ENCODE measurements at regions not wholly inside any gene's neighbourhood (a gene's known extent, or its start where the extent isn't known, plus 50 kb on each side); places are given as distances from the start of the nearest gene placed in this dataset.

DNA sequence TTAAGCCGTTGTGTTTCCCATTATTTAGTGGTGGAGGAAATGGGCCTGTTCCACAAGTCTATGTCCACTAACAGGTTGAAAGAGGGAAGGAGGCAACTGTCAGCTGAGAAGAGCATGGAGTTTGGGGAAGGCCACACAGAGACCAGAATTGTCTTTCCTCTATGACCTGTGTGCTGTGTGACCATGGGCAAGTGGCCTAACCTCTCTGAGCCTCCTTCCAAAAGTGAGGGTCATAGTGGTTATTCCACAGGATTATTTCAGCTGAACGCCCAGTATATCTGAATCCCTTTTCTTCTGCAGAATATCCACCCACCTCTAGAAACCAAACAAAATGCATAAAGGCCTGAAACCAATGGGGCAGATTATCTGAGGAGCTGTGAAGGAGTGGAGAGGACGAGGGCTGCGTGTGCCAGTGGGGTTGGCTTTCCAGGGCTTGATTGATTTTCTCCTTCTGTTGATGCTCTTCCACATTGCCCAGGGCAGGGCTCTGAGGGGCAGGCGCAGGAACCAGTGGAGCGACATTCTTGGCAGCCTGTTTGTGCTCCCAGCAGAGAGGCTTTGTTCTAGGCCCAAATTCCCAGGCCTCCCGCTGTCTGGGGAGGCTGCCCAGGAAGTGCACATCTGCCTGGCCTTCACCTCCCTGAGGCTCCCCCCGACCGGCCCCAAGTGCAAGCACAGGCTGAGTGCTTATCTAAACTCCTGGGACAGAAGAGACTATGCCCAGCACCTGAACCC is 452.7 kb downstream of the BCL11B start (continued):
- TF ChIP-seq, protein P1, sequence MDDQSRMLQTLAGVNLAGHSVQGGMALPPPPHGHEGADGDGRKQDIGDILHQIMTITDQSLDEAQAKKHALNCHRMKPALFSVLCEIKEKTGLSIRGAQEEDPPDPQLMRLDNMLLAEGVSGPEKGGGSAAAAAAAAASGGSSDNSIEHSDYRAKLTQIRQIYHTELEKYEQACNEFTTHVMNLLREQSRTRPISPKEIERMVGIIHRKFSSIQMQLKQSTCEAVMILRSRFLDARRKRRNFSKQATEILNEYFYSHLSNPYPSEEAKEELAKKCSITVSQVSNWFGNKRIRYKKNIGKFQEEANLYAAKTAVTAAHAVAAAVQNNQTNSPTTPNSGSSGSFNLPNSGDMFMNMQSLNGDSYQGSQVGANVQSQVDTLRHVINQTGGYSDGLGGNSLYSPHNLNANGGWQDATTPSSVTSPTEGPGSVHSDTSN (IDR thresholded peaks at IDR 0.05): no peak

DNA sequence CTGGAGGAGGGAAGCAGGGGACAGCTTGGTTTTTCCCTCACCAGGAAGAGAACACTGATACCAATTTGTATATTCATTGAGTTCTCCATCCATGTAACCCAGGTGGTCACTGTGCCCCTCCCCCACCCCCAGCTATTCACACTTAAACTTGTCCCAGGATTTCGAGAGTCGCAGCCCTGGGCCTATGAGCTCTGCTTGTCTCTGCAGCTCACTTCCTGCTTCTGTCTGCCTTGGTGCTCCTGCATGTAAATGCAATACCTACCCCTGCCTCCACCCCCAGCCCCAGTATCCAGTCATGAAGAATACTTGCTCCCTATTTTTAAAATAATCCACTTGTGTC is 452.2 kb downstream of the BCL11B start:
- WGBS (ENCODE audit: low lambda C conversion rate): 44% methylated on average over 2 of the region's 2 CpGs
- no peaks in the 10 kb centered on the region for H3K79me2 ChIP-seq (ENCODE audit: insufficient read depth)
- CTCF ChIA-PET: no interaction called here

DNA sequence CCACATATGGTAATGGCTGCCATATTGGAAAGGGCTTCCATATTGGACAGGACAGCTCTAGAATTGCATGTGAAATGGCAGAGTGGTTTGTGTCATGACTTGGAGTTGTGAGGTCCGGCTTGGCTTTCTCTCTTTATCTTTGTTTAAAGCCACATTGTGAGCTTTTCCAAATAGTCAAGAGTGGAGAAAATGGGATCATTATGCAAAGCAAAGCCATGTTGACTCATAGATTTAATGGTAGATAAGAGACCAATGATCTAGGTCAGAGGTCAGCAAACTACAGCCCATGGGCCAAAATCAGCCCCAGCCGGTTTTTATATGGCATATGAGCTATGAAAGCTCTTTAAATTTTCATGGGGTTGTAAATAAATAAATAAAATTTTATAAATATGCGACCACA is 449.1 kb downstream of the BCL11B start:
- Histone ChIP-seq H3K4me3 (ENCODE audit: low read depth in 2 of 2, low read length in 1 of 2) (no peak overlapping the region), H3K27me3 (ENCODE audit: insufficient read depth) (no peaks in the 10 kb centered on the region), H3K27ac (ENCODE audit: low read depth in 2 of 2, low read length in 1 of 2) (no peak overlapping the region), H3K36me3 (replicated peaks in 1 of 2; ENCODE audit: control insufficient read depth in 1 of 2, insufficient read depth in 2 of 2, low read length in 1 of 2) (no peaks in the 10 kb centered on the region), H3K9ac (no peak overlapping the region), H3F3A (replicated peaks; ENCODE audit: insufficient read depth) (no peaks in the 10 kb centered on the region), H2AFZ (ENCODE audit: low read depth) (no peak overlapping the region), H3K4me2 (no peak overlapping the region), H3K4me1 (ENCODE audit: control insufficient read depth in 1 of 2, insufficient read depth in 2 of 2, low read depth in 1 of 2, low read length in 1 of 2) (no peaks in the 10 kb centered on the region), H4K20me1 (ENCODE audit: insufficient read depth) (no peaks in the 10 kb centered on the region), H3K9me3 (no peaks in the 10 kb centered on the region), H3K9me2 (no peaks in the 10 kb centered on the region), H3K79me2 (ENCODE audit: insufficient read depth) (no peaks in the 10 kb centered on the region)
- ChIA-PET POLR2A (no interaction called here), CTCF (no interaction called here)
- WGBS (ENCODE audit: low lambda C conversion rate): 0% methylated on average over 3 of the region's 3 CpGs
- DNase-seq: no peak
- TF ChIP-seq FOSL2 (IDR thresholded peaks at IDR 0.05; ENCODE audit: borderline replicate concordance, low read depth) (no peak), RCOR1 (IDR thresholded peaks at IDR 0.05; ENCODE audit: low read length) (no peak), NFIC (IDR thresholded peaks at IDR 0.05; ENCODE audit: borderline replicate concordance) (no peak), RAD21 (IDR thresholded peaks at IDR 0.05; ENCODE audit: low read length) (no peak), POLR2AphosphoS5 (IDR thresholded peaks at IDR 0.05; ENCODE audit: low read depth, low read length) (no peak), FOXM1 (IDR thresholded peaks at IDR 0.05; ENCODE audit: low read depth) (no peak), JUND (IDR thresholded peaks at IDR 0.05) (no peak), TAF1 (IDR thresholded peaks at IDR 0.05; ENCODE audit: borderline replicate concordance, low read depth, low read length) (no peak), SMC3 (IDR thresholded peaks at IDR 0.05; ENCODE audit: low read depth, low read length) (no peak), GATA2 (CRISPR knock-in tag; IDR thresholded peaks at IDR 0.05) (no peak), MXI1 (IDR thresholded peaks at IDR 0.05; ENCODE audit: low read depth, low read length) (no peak), EP300 (IDR thresholded peaks at IDR 0.05; ENCODE audit: borderline replicate concordance in 1 of 2, low read depth in 1 of 2, low read length in 1 of 2) (no peak), RXRA (IDR thresholded peaks at IDR 0.05; ENCODE audit: borderline replicate concordance, low read depth) (no peak), MEF2A (IDR thresholded peaks at IDR 0.05; ENCODE audit: borderline replicate concordance, low read depth) (no peak), TEAD4 (IDR thresholded peaks at IDR 0.05; ENCODE audit: borderline replicate concordance, insufficient read depth) (no peak), NRF1 (IDR thresholded peaks at IDR 0.05; ENCODE audit: low read depth, low read length) (no peak)
- TF ChIP-seq, protein P2, sequence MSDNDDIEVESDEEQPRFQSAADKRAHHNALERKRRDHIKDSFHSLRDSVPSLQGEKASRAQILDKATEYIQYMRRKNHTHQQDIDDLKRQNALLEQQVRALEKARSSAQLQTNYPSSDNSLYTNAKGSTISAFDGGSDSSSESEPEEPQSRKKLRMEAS (IDR thresholded peaks at IDR 0.05; ENCODE audit: low read depth): no peak
- TF ChIP-seq, protein P3, sequence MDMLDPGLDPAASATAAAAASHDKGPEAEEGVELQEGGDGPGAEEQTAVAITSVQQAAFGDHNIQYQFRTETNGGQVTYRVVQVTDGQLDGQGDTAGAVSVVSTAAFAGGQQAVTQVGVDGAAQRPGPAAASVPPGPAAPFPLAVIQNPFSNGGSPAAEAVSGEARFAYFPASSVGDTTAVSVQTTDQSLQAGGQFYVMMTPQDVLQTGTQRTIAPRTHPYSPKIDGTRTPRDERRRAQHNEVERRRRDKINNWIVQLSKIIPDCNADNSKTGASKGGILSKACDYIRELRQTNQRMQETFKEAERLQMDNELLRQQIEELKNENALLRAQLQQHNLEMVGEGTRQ (IDR thresholded peaks at IDR 0.05; ENCODE audit: borderline replicate concordance, low read depth, low read length): no peak
- TF ChIP-seq, protein P1 (IDR thresholded peaks at IDR 0.05): no peak

More for the DNA sequence above, 452.2 kb downstream of the BCL11B start:
- Histone ChIP-seq H3K9ac (no peak overlapping the region), H3K36me3 (replicated peaks in 1 of 2; ENCODE audit: control insufficient read depth in 1 of 2, insufficient read depth in 2 of 2, low read length in 1 of 2) (no peaks in the 10 kb centered on the region), H3K9me2 (no peaks in the 10 kb centered on the region), H3K4me2 (no peak overlapping the region), H2AFZ (ENCODE audit: low read depth) (no peak overlapping the region), H3K27ac (ENCODE audit: low read depth in 2 of 2, low read length in 1 of 2) (no peak overlapping the region), H3K4me3 (ENCODE audit: low read depth in 2 of 2, low read length in 1 of 2) (no peak overlapping the region), H3F3A (replicated peaks; ENCODE audit: insufficient read depth) (no peaks in the 10 kb centered on the region), H3K4me1 (ENCODE audit: control insufficient read depth in 1 of 2, insufficient read depth in 2 of 2, low read depth in 1 of 2, low read length in 1 of 2) (no peaks in the 10 kb centered on the region), H3K9me3 (no peaks in the 10 kb centered on the region), H4K20me1 (ENCODE audit: insufficient read depth) (no peaks in the 10 kb centered on the region), H3K27me3 (ENCODE audit: insufficient read depth) (no peaks in the 10 kb centered on the region)
- POLR2A ChIA-PET: no interaction called here
- DNase-seq: no peak
- TF ChIP-seq SIN3A (IDR thresholded peaks at IDR 0.05; ENCODE audit: borderline replicate concordance, low read depth, low read length) (no peak), EZH2phosphoT487 (IDR thresholded peaks at IDR 0.05; ENCODE audit: borderline replicate concordance, low read depth) (no peak), CHD2 (IDR thresholded peaks at IDR 0.05; ENCODE audit: low read length, partially characterized antibody) (no peak)
- TF ChIP-seq, protein P4, sequence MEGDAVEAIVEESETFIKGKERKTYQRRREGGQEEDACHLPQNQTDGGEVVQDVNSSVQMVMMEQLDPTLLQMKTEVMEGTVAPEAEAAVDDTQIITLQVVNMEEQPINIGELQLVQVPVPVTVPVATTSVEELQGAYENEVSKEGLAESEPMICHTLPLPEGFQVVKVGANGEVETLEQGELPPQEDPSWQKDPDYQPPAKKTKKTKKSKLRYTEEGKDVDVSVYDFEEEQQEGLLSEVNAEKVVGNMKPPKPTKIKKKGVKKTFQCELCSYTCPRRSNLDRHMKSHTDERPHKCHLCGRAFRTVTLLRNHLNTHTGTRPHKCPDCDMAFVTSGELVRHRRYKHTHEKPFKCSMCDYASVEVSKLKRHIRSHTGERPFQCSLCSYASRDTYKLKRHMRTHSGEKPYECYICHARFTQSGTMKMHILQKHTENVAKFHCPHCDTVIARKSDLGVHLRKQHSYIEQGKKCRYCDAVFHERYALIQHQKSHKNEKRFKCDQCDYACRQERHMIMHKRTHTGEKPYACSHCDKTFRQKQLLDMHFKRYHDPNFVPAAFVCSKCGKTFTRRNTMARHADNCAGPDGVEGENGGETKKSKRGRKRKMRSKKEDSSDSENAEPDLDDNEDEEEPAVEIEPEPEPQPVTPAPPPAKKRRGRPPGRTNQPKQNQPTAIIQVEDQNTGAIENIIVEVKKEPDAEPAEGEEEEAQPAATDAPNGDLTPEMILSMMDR (IDR thresholded peaks at IDR 0.05): no peak

Data from SK-N-SH (cell line).